ENCODE measurements at regions not wholly inside any gene's neighbourhood (a gene's known extent, or its start where the extent isn't known, plus 50 kb on each side); places are given as distances from the start of the nearest gene placed in this dataset.

- no peak for TF ChIP-seq CTCF (IDR thresholded peaks at IDR 0.05; ENCODE audit: borderline replicate concordance, insufficient read depth, low read depth, low read length)
- no peak overlapping the region for H3K4me3 ChIP-seq (ENCODE audit: low read depth, low read length)
Observed at GRCh38 chr9:27967210-27967609, 393.9 kb upstream of the C9orf72 start.

- no peak overlapping the region for H3K4me3 ChIP-seq (ENCODE audit: low read depth, low read length)
- no peak for TF ChIP-seq CTCF (IDR thresholded peaks at IDR 0.05; ENCODE audit: borderline replicate concordance, insufficient read depth, low read depth, low read length)
Observed at GRCh38 chr9:27977931-27978330, 404.6 kb upstream of the C9orf72 start.

- H3K4me3 ChIP-seq (ENCODE audit: low read depth, low read length) = no peak overlapping the region
- TF ChIP-seq CTCF (IDR thresholded peaks at IDR 0.05; ENCODE audit: borderline replicate concordance, insufficient read depth, low read depth, low read length) = no peak
Observed at GRCh38 chr9:27985714-27986113, 412.4 kb upstream of the C9orf72 start.

- H3K4me3 ChIP-seq (ENCODE audit: low read depth, low read length) = no peak overlapping the region
- no peak for TF ChIP-seq CTCF (IDR thresholded peaks at IDR 0.05; ENCODE audit: borderline replicate concordance, insufficient read depth, low read depth, low read length)
Observed at GRCh38 chr9:27990524-27990923, 417.2 kb upstream of the C9orf72 start.

GRCh38 chr9:27991221-27991620 is 417.9 kb upstream of the C9orf72 start:
- H3K4me3 ChIP-seq (ENCODE audit: low read depth, low read length) = no peak overlapping the region
- TF ChIP-seq CTCF (IDR thresholded peaks at IDR 0.05; ENCODE audit: borderline replicate concordance, insufficient read depth, low read depth, low read length) = no peak

- TF ChIP-seq CTCF (IDR thresholded peaks at IDR 0.05; ENCODE audit: borderline replicate concordance, insufficient read depth, low read depth, low read length) = no peak
- H3K4me3 ChIP-seq (ENCODE audit: low read depth, low read length) = no peak overlapping the region
Observed at GRCh38 chr9:28001096-28001495, 427.8 kb upstream of the C9orf72 start.

- no peak overlapping the region for H3K4me3 ChIP-seq (ENCODE audit: low read depth, low read length)
- no peak for TF ChIP-seq CTCF (IDR thresholded peaks at IDR 0.05; ENCODE audit: borderline replicate concordance, insufficient read depth, low read depth, low read length)
Observed at GRCh38 chr9:28004900-28005299, 431.6 kb upstream of the C9orf72 start.

All from GM12875 (cell line).